GM18502 (cell line): ENCODE measurements at regions not wholly inside any gene's neighbourhood (a gene's known extent, or its start where the extent isn't known, plus 50 kb on each side); places are given as distances from the start of the nearest gene placed in this dataset.

Experiments
- ATAC-seq: cut with Tn5 transposase; IDR thresholded peaks from one replicate; pipeline ENCODE4 v1.9.1; 2021; ENCODE audit warnings: mild to moderate bottlenecking; ENCODE audit not compliant: unreplicated experiment, poor library complexity

GRCh38 chr3:117114517-117115265 is 405.1 kb downstream of the TUSC7 start:
- no peak for ATAC-seq

- no peak for ATAC-seq
Observed at GRCh38 chr3:117117188-117117936, 407.8 kb downstream of the TUSC7 start.

- ATAC-seq: no peak
Observed at GRCh38 chr3:117118604-117119003, 409.0 kb downstream of the TUSC7 start.

- ATAC-seq: no peak
Observed at GRCh38 chr3:117120014-117120413, 410.4 kb downstream of the TUSC7 start.

- ATAC-seq: no peak
Observed at GRCh38 chr3:117122609-117123008, 413.0 kb downstream of the TUSC7 start.

GRCh38 chr3:117126460-117126859 is 416.9 kb downstream of the TUSC7 start:
- ATAC-seq: no peak

- no peak for ATAC-seq
Observed at GRCh38 chr3:117126946-117127546, 417.5 kb downstream of the TUSC7 start.

GRCh38 chr3:117128133-117128532 is 418.6 kb downstream of the TUSC7 start:
- ATAC-seq: no peak

GRCh38 chr3:117128872-117129271 is 419.3 kb downstream of the TUSC7 start:
- ATAC-seq: no peak

- ATAC-seq: no peak
Observed at GRCh38 chr3:117129516-117129915, 419.9 kb downstream of the TUSC7 start.

GRCh38 chr3:117130222-117130621 is 420.6 kb downstream of the TUSC7 start:
- no peak for ATAC-seq

GRCh38 chr3:117131259-117131658 is 421.7 kb downstream of the TUSC7 start:
- no peak for ATAC-seq

GRCh38 chr3:117133066-117133465 is 423.5 kb downstream of the TUSC7 start:
- no peak for ATAC-seq

- no peak for ATAC-seq
Observed at GRCh38 chr3:117135207-117135606, 425.6 kb downstream of the TUSC7 start.

GRCh38 chr3:117136003-117136402 is 426.4 kb downstream of the TUSC7 start:
- no peak for ATAC-seq

GRCh38 chr3:117137065-117137464 is 427.5 kb downstream of the TUSC7 start:
- no peak for ATAC-seq

GRCh38 chr3:117139681-117140080 is 430.1 kb downstream of the TUSC7 start:
- ATAC-seq: no peak

GRCh38 chr3:117141812-117142211 is 432.2 kb downstream of the TUSC7 start:
- ATAC-seq: no peak

- no peak for ATAC-seq
Observed at GRCh38 chr3:117144853-117145252, 435.3 kb downstream of the TUSC7 start.

GRCh38 chr3:117145677-117146076 is 436.1 kb downstream of the TUSC7 start:
- no peak for ATAC-seq

- no peak for ATAC-seq
Observed at GRCh38 chr3:117146571-117146970, 437.0 kb downstream of the TUSC7 start.
